22Rv1 (cell line): ENCODE measurements at regions not wholly inside any gene's neighbourhood (a gene's known extent, or its start where the extent isn't known, plus 50 kb on each side); places are given as distances from the start of the nearest gene placed in this dataset.

ENCODE experiments used
- ZFX ChIP-seq: fragments of 450-650 bp; IDR thresholded peaks from 2 replicates; pipeline ENCODE4 v1.6.1; 2017; ENCODE audit warnings: antibody characterized with exemption, borderline replicate concordance
- TF ChIP-seq, protein P1 (sequence below): fragments of 450-650 bp; IDR thresholded peaks from 2 replicates; pipeline ENCODE4 v1.5.1; 2017; ENCODE audit warnings: mild to moderate bottlenecking

DNA sequence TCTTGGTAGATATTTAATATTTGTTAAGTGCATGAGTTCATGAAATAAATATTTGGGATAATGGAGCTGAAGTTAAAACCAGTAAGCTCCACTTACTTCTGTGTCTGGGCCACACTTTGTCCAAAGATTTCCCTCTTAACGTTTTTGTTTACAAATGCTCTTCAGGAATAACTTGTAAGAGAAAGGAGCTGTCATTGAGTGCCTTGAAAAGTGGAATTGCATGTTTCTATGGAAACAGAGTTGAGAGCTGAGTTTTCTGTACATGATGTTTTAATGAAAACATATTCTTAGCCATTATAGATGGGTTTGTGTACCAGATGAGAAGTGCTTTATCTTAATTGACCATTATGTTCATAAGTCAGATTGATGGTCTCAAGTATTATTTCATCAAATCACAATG, 1045.4 kb upstream of the EEF2KMT start:
- TF ChIP-seq, protein P1, sequence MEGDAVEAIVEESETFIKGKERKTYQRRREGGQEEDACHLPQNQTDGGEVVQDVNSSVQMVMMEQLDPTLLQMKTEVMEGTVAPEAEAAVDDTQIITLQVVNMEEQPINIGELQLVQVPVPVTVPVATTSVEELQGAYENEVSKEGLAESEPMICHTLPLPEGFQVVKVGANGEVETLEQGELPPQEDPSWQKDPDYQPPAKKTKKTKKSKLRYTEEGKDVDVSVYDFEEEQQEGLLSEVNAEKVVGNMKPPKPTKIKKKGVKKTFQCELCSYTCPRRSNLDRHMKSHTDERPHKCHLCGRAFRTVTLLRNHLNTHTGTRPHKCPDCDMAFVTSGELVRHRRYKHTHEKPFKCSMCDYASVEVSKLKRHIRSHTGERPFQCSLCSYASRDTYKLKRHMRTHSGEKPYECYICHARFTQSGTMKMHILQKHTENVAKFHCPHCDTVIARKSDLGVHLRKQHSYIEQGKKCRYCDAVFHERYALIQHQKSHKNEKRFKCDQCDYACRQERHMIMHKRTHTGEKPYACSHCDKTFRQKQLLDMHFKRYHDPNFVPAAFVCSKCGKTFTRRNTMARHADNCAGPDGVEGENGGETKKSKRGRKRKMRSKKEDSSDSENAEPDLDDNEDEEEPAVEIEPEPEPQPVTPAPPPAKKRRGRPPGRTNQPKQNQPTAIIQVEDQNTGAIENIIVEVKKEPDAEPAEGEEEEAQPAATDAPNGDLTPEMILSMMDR = no peak
- no peak for TF ChIP-seq ZFX
